CD4-positive, CD25-positive, alpha-beta regulatory T cell (primary cell): ENCODE measurements at regions not wholly inside any gene's neighbourhood (a gene's known extent, or its start where the extent isn't known, plus 50 kb on each side); places are given as distances from the start of the nearest gene placed in this dataset.

Experiments
- ATAC-seq, 2 donors: fragments of 150-1000 bp; cut with Tn5 transposase; one replicate each; pipeline ENCODE4 v1.10.0; 2021; ENCODE audit warnings: low read depth in 2 of 2, moderate number of reproducible peaks in 2 of 2, moderate library complexity in 1 of 2
- DNase-seq, 3 donors: peaks; one replicate each; pipeline versions ENCODE4 v3.0.0 to v3.0.0-alpha.2; 2012 to 2022; ENCODE audit warnings: mixed read lengths in 1 of 3
- H3K27ac ChIP-seq: one replicate; pipeline ENCODE4 v1.7.0; 2013; ENCODE audit warnings: mild to moderate bottlenecking, low read length; ENCODE audit not compliant: insufficient read depth, poor library complexity, severe bottlenecking
- H3K27me3 ChIP-seq: one replicate; pipeline ENCODE4 v1.7.0; 2013; ENCODE audit warnings: low read length; ENCODE audit not compliant: control insufficient read depth, insufficient read depth
- H3K36me3 ChIP-seq: one replicate; pipeline ENCODE4 v1.7.0; 2013; ENCODE audit warnings: mild to moderate bottlenecking, low read length, moderate library complexity; ENCODE audit not compliant: control insufficient read depth, insufficient read depth
- H3K4me1 ChIP-seq: 2 replicates; pipeline ENCODE4 v1.7.0; 2013; ENCODE audit warnings: mild to moderate bottlenecking, low read length; ENCODE audit not compliant: insufficient read depth, control insufficient read depth, poor library complexity, severe bottlenecking
- H3K4me3 ChIP-seq: one replicate; pipeline ENCODE4 v1.7.0; 2013; ENCODE audit warnings: low read depth, mild to moderate bottlenecking, low read length, moderate library complexity
- H3K9me3 ChIP-seq, 2 experiments: 1 replicate in 1 of 2; 2 replicates in 1 of 2; pipeline ENCODE4 v1.7.0; 2013; ENCODE audit warnings: low read length in 2 of 2, mild to moderate bottlenecking in 1 of 2, moderate library complexity in 1 of 2; ENCODE audit not compliant: control insufficient read depth in 2 of 2
- H3K27ac Mint-ChIP-seq, 3 donors: one replicate each; pipeline ENCODE4 v1.8.0; 2020 to 2022; ENCODE audit warnings: mild to moderate bottlenecking in 3 of 3, mixed read lengths in 3 of 3, moderate library complexity in 2 of 3
- H3K27me3 Mint-ChIP-seq: one replicate; pipeline ENCODE4 v1.8.0; 2022; ENCODE audit warnings: mild to moderate bottlenecking, mixed read lengths
- H3K36me3 Mint-ChIP-seq: one replicate; pipeline ENCODE4 v1.8.0; 2020; ENCODE audit warnings: mixed read lengths
- H3K4me1 Mint-ChIP-seq, 4 donors: one replicate each; pipeline ENCODE4 v1.8.0; 2020 to 2022; ENCODE audit warnings: mixed read lengths in 4 of 4, mild to moderate bottlenecking in 1 of 4
- H3K4me3 Mint-ChIP-seq, 4 donors: one replicate each; pipeline ENCODE4 v1.8.0; 2020 to 2022; ENCODE audit warnings: mild to moderate bottlenecking in 4 of 4, mixed read lengths in 4 of 4, moderate library complexity in 3 of 4
- H3K9me3 Mint-ChIP-seq, 7 donors: one replicate each; pipeline ENCODE4 v1.8.0; 2020 to 2022; ENCODE audit warnings: mixed read lengths in 7 of 7, mild to moderate bottlenecking in 3 of 7, moderate library complexity in 2 of 7

- H3K27ac ChIP-seq = no peak overlapping the region
- Mint-ChIP-seq H3K36me3 (no peaks in the 10 kb centered on the region), H3K9me3 (peaks cover 0 to 5% (median 0%) of the 10 kb centered on the region in 7 donors), H3K4me1 (no peaks in the 10 kb centered on the region), H3K27ac (no peak overlapping the region), H3K27me3 (peaks cover 18% of the 10 kb centered on the region), H3K4me3 (no peak overlapping the region)
- H3K36me3 ChIP-seq = no peaks in the 10 kb centered on the region
- no peak overlapping the region for H3K4me3 ChIP-seq
- ATAC-seq = no peak
- no peak for DNase-seq
- no peaks in the 10 kb centered on the region for H3K4me1 ChIP-seq
- H3K27me3 ChIP-seq = no peaks in the 10 kb centered on the region
- H3K9me3 ChIP-seq = no peaks in the 10 kb centered on the region
Observed at GRCh38 chr10:26911811-26912461, 51.2 kb upstream of the ABI1 start.
